Upper lobe of left lung (tissue), 4 donors: ENCODE measurements at regions not wholly inside any gene's neighbourhood (a gene's known extent, or its start where the extent isn't known, plus 50 kb on each side); places are given as distances from the start of the nearest gene placed in this dataset.

ENCODE experiments used
- EP300 ChIP-seq, 4 donors: sonication (generic); formaldehyde crosslinking; IDR thresholded peaks; one replicate each; pipeline ENCODE4 v1.5.1; 2017; ENCODE audit warnings: antibody characterized with exemption in 4 of 4, control low read depth in 2 of 4
- POLR2A ChIP-seq, 4 donors: fragments of 450-650 bp; IDR thresholded peaks; one replicate each; pipeline ENCODE4 v1.5.1; 2016 to 2017; ENCODE audit warnings: antibody characterized with exemption in 4 of 4, mild to moderate bottlenecking in 2 of 4
- POLR2AphosphoS5 ChIP-seq, 2 donors: sonication (generic); formaldehyde crosslinking; IDR thresholded peaks; one replicate each; pipeline ENCODE4 v1.5.1; 2017; ENCODE audit warnings: antibody characterized with exemption in 2 of 2
- TF ChIP-seq, protein P1 (sequence below), 6 experiments: fragments of 450-650 bp in 4 of 6; fragments of 200-600 bp in 2 of 6; sonication (generic) in 2 of 6; IDR thresholded peaks; one replicate each; pipeline ENCODE4 v1.5.1; 2016 to 2019; ENCODE audit warnings: antibody characterized with exemption in 6 of 6

DNA sequence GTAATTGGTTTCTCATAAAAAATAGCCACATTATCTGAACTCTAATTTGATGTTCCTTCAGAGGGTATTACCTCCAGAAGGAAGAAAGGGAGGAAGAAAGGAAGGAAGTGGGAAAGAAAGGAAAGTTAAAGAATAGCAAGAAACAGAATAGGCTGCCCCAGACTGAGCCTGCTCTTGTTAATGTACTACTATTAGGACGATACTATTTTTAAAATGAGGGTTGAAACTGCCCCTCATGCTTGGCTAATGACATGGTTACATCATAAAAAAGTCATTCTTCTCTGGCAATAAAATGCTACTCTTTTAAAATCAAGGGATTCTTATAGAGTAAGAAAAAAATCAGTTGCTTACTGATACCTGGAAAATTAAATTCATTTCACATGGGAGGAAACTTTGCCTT, 253.0 kb downstream of the KTN1 start:
- TF ChIP-seq, protein P1, sequence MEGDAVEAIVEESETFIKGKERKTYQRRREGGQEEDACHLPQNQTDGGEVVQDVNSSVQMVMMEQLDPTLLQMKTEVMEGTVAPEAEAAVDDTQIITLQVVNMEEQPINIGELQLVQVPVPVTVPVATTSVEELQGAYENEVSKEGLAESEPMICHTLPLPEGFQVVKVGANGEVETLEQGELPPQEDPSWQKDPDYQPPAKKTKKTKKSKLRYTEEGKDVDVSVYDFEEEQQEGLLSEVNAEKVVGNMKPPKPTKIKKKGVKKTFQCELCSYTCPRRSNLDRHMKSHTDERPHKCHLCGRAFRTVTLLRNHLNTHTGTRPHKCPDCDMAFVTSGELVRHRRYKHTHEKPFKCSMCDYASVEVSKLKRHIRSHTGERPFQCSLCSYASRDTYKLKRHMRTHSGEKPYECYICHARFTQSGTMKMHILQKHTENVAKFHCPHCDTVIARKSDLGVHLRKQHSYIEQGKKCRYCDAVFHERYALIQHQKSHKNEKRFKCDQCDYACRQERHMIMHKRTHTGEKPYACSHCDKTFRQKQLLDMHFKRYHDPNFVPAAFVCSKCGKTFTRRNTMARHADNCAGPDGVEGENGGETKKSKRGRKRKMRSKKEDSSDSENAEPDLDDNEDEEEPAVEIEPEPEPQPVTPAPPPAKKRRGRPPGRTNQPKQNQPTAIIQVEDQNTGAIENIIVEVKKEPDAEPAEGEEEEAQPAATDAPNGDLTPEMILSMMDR (IDR thresholded peaks at IDR 0.05), result no peak
- TF ChIP-seq EP300 (IDR thresholded peaks at IDR 0.05), result no peak
- no peak for TF ChIP-seq POLR2A (IDR thresholded peaks at IDR 0.05)
- TF ChIP-seq POLR2AphosphoS5 (IDR thresholded peaks at IDR 0.05), result no peak
